H9 (cell line): ENCODE measurements at regions not wholly inside any gene's neighbourhood (a gene's known extent, or its start where the extent isn't known, plus 50 kb on each side); places are given as distances from the start of the nearest gene placed in this dataset.

Experiments used
- DNase-seq: peaks from one replicate; pipeline ENCODE4 v3.0.0-alpha.2; 2017
- H2AFZ ChIP-seq: one replicate; pipeline ENCODE4 v1.6.1; 2013; ENCODE audit warnings: mild to moderate bottlenecking, low read length, control low read depth, moderate library complexity
- H2AK5ac ChIP-seq: 2 replicates; pipeline ENCODE4 v1.6.1; 2013; ENCODE audit warnings: low read length, control low read depth, mixed read lengths; ENCODE audit not compliant: insufficient read length
- H2BK120ac ChIP-seq: one replicate; pipeline ENCODE4 v1.6.1; 2013; ENCODE audit warnings: low read depth, mild to moderate bottlenecking, low read length, control low read depth, inconsistent platforms; ENCODE audit not compliant: poor library complexity, severe bottlenecking
- H2BK12ac ChIP-seq: 2 replicates; pipeline ENCODE4 v1.6.1; 2013; ENCODE audit warnings: low read length, control low read depth, mixed read lengths, low read depth; ENCODE audit not compliant: insufficient read length
- H2BK15ac ChIP-seq: 2 replicates; pipeline ENCODE4 v1.6.1; 2013; ENCODE audit warnings: low read depth, low read length, control low read depth
- H2BK20ac ChIP-seq: one replicate; pipeline ENCODE4 v1.6.1; 2013; ENCODE audit warnings: low read depth, mild to moderate bottlenecking, low read length, control low read depth, inconsistent platforms; ENCODE audit not compliant: poor library complexity, severe bottlenecking
- H2BK5ac ChIP-seq: 2 replicates; pipeline ENCODE4 v1.6.1; 2013; ENCODE audit warnings: low read length, control low read depth, mixed read lengths; ENCODE audit not compliant: insufficient read length
- H3K14ac ChIP-seq: 2 replicates; pipeline ENCODE4 v1.6.1; 2013; ENCODE audit warnings: low read length, control low read depth; ENCODE audit not compliant: insufficient read depth
- H3K18ac ChIP-seq: 2 replicates; pipeline ENCODE4 v1.6.1; 2013; ENCODE audit warnings: low read depth, mild to moderate bottlenecking, mixed read lengths, low read length, control low read depth; ENCODE audit not compliant: insufficient read length
- H3K23ac ChIP-seq: 2 replicates; pipeline ENCODE4 v1.6.1; 2013; ENCODE audit warnings: low read length, control low read depth, mixed read lengths, low read depth; ENCODE audit not compliant: insufficient read length
- H3K23me2 ChIP-seq: 2 replicates; pipeline ENCODE4 v1.6.1; 2013; ENCODE audit warnings: low read depth, mild to moderate bottlenecking, mixed read lengths, low read length, control low read depth; ENCODE audit not compliant: insufficient read length, poor library complexity, severe bottlenecking
- H3K27ac ChIP-seq: 2 replicates; pipeline ENCODE4 v1.5.1; 2013; ENCODE audit warnings: low read length, control low read depth, mixed read lengths, low read depth; ENCODE audit not compliant: insufficient read length
- H3K27me3 ChIP-seq: 2 replicates; pipeline ENCODE4 v1.6.1; 2013; ENCODE audit warnings: low read length, control low read depth, inconsistent platforms; ENCODE audit not compliant: insufficient read depth
- H3K4ac ChIP-seq: 2 replicates; pipeline ENCODE4 v1.6.1; 2013; ENCODE audit warnings: low read depth, mild to moderate bottlenecking, control low read depth, inconsistent platforms, low read length, moderate library complexity
- H3K4me1 ChIP-seq: 2 replicates; pipeline ENCODE4 v1.6.1; 2013; ENCODE audit warnings: low read length, control low read depth, inconsistent platforms; ENCODE audit not compliant: insufficient read depth
- H3K4me2 ChIP-seq: 2 replicates; pipeline ENCODE4 v1.6.1; 2013; ENCODE audit warnings: low read length, control low read depth, mixed read lengths; ENCODE audit not compliant: insufficient read length, insufficient read depth
- H3K56ac ChIP-seq: 2 replicates; pipeline ENCODE4 v1.6.1; 2013; ENCODE audit warnings: low read depth, mild to moderate bottlenecking, mixed read lengths, low read length, control low read depth; ENCODE audit not compliant: insufficient read length
- H3K79me1 ChIP-seq: 2 replicates; pipeline ENCODE4 v1.6.1; 2013; ENCODE audit warnings: low read depth, mild to moderate bottlenecking, moderate library complexity, low read length, control low read depth, inconsistent platforms; ENCODE audit not compliant: insufficient read depth, poor library complexity, severe bottlenecking
- H3K79me2 ChIP-seq: 2 replicates; pipeline ENCODE4 v1.6.1; 2013; ENCODE audit warnings: low read length, control low read depth, inconsistent platforms; ENCODE audit not compliant: insufficient read depth
- H3K9ac ChIP-seq: 2 replicates; pipeline ENCODE4 v1.6.1; 2013; ENCODE audit warnings: low read length, control low read depth, mixed read lengths; ENCODE audit not compliant: insufficient read length; ENCODE audit errors: extremely low read depth
- H3K9me3 ChIP-seq: one replicate; pipeline ENCODE4 v1.6.1; 2013; ENCODE audit warnings: low read depth, low read length, inconsistent platforms; ENCODE audit not compliant: control insufficient read depth
- H3T11ph ChIP-seq: one replicate; pipeline ENCODE4 v1.6.1; 2013; ENCODE audit warnings: mild to moderate bottlenecking, low read length, control low read depth, inconsistent platforms
- H4K20me1 ChIP-seq: one replicate; pipeline ENCODE4 v1.6.1; 2013; ENCODE audit not compliant: control insufficient read depth, insufficient read length, insufficient read depth
- H4K5ac ChIP-seq: 2 replicates; pipeline ENCODE4 v1.6.1; 2013; ENCODE audit warnings: low read depth, mild to moderate bottlenecking, mixed read lengths, low read length, control low read depth; ENCODE audit not compliant: insufficient read length
- H4K8ac ChIP-seq: replicated peaks from 2 replicates; pipeline ENCODE4 v1.6.1; 2013; ENCODE audit warnings: low read length, control low read depth, mixed read lengths, low read depth; ENCODE audit not compliant: insufficient read length
- H4K91ac ChIP-seq: 2 replicates; pipeline ENCODE4 v1.6.1; 2013; ENCODE audit warnings: low read depth, mild to moderate bottlenecking, moderate library complexity, mixed read lengths, low read length, control low read depth; ENCODE audit not compliant: insufficient read length
- H3K27ac Mint-ChIP-seq, 3 experiments: 2 replicates in 2 of 3; 3 replicates in 1 of 3; pipeline ENCODE4 v1.8.0; 2020 to 2021; ENCODE audit warnings: mixed read lengths in 3 of 3, mild to moderate bottlenecking in 1 of 3, moderate library complexity in 1 of 3
- H3K27me3 Mint-ChIP-seq: 2 replicates; pipeline ENCODE4 v1.8.0; 2021; ENCODE audit warnings: low read depth, mild to moderate bottlenecking, moderate library complexity, mixed read lengths
- H3K36me3 Mint-ChIP-seq, 3 experiments: 2 replicates in 2 of 3; 3 replicates in 1 of 3; pipeline ENCODE4 v1.8.0; 2020 to 2021; ENCODE audit warnings: low read depth in 3 of 3, mixed read lengths in 3 of 3; ENCODE audit not compliant: insufficient read depth in 1 of 3
- H3K4me1 Mint-ChIP-seq, 2 experiments: 2 replicates each; pipeline ENCODE4 v1.8.0; 2020; ENCODE audit warnings: mixed read lengths in 2 of 2
- H3K4me3 Mint-ChIP-seq, 2 experiments: 2 replicates in 1 of 2; 3 replicates in 1 of 2; pipeline ENCODE4 v1.8.0; 2020 to 2021; ENCODE audit warnings: mild to moderate bottlenecking in 2 of 2, mixed read lengths in 2 of 2, moderate library complexity in 1 of 2
- H3K9me3 Mint-ChIP-seq, 2 experiments: 2 replicates in 1 of 2; 3 replicates in 1 of 2; pipeline ENCODE4 v1.8.0; 2020; ENCODE audit warnings: mild to moderate bottlenecking in 2 of 2, mixed read lengths in 2 of 2, moderate library complexity in 1 of 2
- WGBS: extraction: QIAGEN DNeasy Blood & Tissue Kit; methylation state at CpG from one replicate; pipeline ENCODE4 v1.1.7; 2013; ENCODE audit warnings: missing lambda C conversion rate, low lambda C conversion rate, mixed read lengths; ENCODE audit not compliant: insufficient read length; ENCODE audit errors: extremely low coverage; 5-methylcytosine and 5-hydroxymethylcytosine counted together
- TF ChIP-seq, protein P1 (sequence below): fragments of 200-600 bp; sonication (generic); conservative IDR thresholded peaks from 3 replicates; pipeline ENCODE4 v1.8.0; 2021; ENCODE audit warnings: antibody characterized with exemption, mild to moderate bottlenecking

DNA sequence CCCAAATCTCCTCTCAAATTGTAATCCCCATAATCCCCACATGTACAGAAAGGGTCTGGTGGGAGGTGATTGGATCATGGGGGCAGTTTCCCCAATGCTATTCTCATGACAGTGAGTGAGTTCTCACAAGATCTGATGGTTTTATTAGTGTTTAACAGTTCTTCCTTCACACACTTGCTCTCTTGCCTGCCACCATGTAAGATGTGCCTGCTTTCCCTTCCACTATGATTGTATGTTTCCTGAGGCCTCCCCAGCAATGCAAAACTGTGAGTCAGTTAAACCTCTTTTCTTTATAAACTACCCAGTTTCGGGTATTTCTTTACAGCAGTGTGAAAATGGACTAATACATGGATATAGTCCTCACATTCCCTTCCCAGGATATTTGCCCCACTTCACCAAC, 126.7 kb upstream of the SPATA12 start:
- no peak for DNase-seq
- H2AFZ ChIP-seq, result no peak overlapping the region
- H2BK5ac ChIP-seq, result no peak overlapping the region
- H3K18ac ChIP-seq, result no peak overlapping the region
- no peaks in the 10 kb centered on the region for H3K79me2 ChIP-seq
- no peak overlapping the region for H4K91ac ChIP-seq
- H3T11ph ChIP-seq, result no peak overlapping the region
- no peaks in the 10 kb centered on the region for H3K27me3 Mint-ChIP-seq
- no CpG with 5 or more reads among the region's 1 CpG for WGBS
- H2BK20ac ChIP-seq, result no peak overlapping the region
- 0 out of 2 replicates have a peak, but pooled peaks cover 3% of the 10 kb centered on the region for H3K4me1 ChIP-seq
- peaks cover 0 to 5% (median 3%) of the 10 kb centered on the region in 3 experiments; a peak in 5 of 7 replicates for H3K36me3 Mint-ChIP-seq
- no peak overlapping the region for H3K4ac ChIP-seq
- no peaks in the 10 kb centered on the region for H3K27me3 ChIP-seq
- no peak overlapping the region for H3K4me2 ChIP-seq
- H4K5ac ChIP-seq, result no peak overlapping the region
- H3K4me1 Mint-ChIP-seq, result peaks cover 8 to 10% of the 10 kb centered on the region in 2 experiments
- H4K8ac ChIP-seq, result no peak overlapping the region
- no peak overlapping the region for H2BK15ac ChIP-seq
- H2BK12ac ChIP-seq, result no peak overlapping the region
- TF ChIP-seq, protein P1, sequence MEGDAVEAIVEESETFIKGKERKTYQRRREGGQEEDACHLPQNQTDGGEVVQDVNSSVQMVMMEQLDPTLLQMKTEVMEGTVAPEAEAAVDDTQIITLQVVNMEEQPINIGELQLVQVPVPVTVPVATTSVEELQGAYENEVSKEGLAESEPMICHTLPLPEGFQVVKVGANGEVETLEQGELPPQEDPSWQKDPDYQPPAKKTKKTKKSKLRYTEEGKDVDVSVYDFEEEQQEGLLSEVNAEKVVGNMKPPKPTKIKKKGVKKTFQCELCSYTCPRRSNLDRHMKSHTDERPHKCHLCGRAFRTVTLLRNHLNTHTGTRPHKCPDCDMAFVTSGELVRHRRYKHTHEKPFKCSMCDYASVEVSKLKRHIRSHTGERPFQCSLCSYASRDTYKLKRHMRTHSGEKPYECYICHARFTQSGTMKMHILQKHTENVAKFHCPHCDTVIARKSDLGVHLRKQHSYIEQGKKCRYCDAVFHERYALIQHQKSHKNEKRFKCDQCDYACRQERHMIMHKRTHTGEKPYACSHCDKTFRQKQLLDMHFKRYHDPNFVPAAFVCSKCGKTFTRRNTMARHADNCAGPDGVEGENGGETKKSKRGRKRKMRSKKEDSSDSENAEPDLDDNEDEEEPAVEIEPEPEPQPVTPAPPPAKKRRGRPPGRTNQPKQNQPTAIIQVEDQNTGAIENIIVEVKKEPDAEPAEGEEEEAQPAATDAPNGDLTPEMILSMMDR, result no peak
- no peaks in the 10 kb centered on the region for H3K79me1 ChIP-seq
- H3K4me3 Mint-ChIP-seq, result no peak overlapping the region
- no peak overlapping the region for H3K9ac ChIP-seq
- H4K20me1 ChIP-seq, result no peaks in the 10 kb centered on the region
- H2BK120ac ChIP-seq, result no peak overlapping the region
- no peak overlapping the region for H3K23ac ChIP-seq
- no peak overlapping the region for H3K56ac ChIP-seq
- H2AK5ac ChIP-seq, result no peak overlapping the region
- H3K23me2 ChIP-seq, result no peaks in the 10 kb centered on the region
- H3K14ac ChIP-seq, result no peak overlapping the region
- no peaks in the 10 kb centered on the region for H3K9me3 ChIP-seq
- H3K27ac ChIP-seq, result no peak overlapping the region
- no peak overlapping the region for H3K27ac Mint-ChIP-seq
- H3K9me3 Mint-ChIP-seq, result peaks cover 5 to 6% of the 10 kb centered on the region in 2 experiments; a peak in 4 of 5 replicates
